SK-N-SH treated with all-trans-retinoic acid at 6 μM for 48 hours (cell line): ENCODE measurements at regions not wholly inside any gene's neighbourhood (a gene's known extent, or its start where the extent isn't known, plus 50 kb on each side); places are given as distances from the start of the nearest gene placed in this dataset.

ENCODE experiments used
- ATAC-seq: fragments of 200-7000 bp; cut with Tn5 transposase; 3 replicates; pipeline ENCODE4 v1.9.1; 2020; ENCODE audit warnings: mild to moderate bottlenecking, moderate library complexity
- ARNTL ChIP-seq: fragments of 450-650 bp; formaldehyde crosslinking; IDR thresholded peaks from 2 replicates; pipeline ENCODE4 v1.5.0; 2020; ENCODE audit warnings: low read depth, mild to moderate bottlenecking, moderate library complexity, borderline replicate concordance
- BACH2 ChIP-seq: fragments of 250-450 bp; sonication (Bioruptor Pico); IDR thresholded peaks from 2 replicates; pipeline ENCODE4 v1.9.0; 2021; ENCODE audit warnings: mild to moderate bottlenecking, borderline replicate concordance
- ESRRG ChIP-seq: fragments of 250-450 bp; sonication (Bioruptor Pico); IDR thresholded peaks from 2 replicates; pipeline ENCODE4 v1.6.1; 2021; ENCODE audit warnings: mild to moderate bottlenecking
- GLIS3 ChIP-seq: fragments of 250-450 bp; sonication (Bioruptor Pico); IDR thresholded peaks from 2 replicates; pipeline ENCODE4 v1.5.0; 2020; ENCODE audit warnings: mild to moderate bottlenecking, moderate library complexity
- ISL1 ChIP-seq: fragments of 250-450 bp; sonication (Bioruptor Pico); IDR thresholded peaks from 2 replicates; pipeline ENCODE4 v2.1.2; 2022; ENCODE audit warnings: mild to moderate bottlenecking, moderate library complexity
- PPARA ChIP-seq: fragments of 250-450 bp; sonication (Bioruptor Pico); IDR thresholded peaks from 2 replicates; pipeline ENCODE4 v1.5.0; 2020; ENCODE audit warnings: mild to moderate bottlenecking, borderline replicate concordance
- RARB ChIP-seq: fragments of 250-450 bp; sonication (Bioruptor Pico); IDR thresholded peaks from 2 replicates; pipeline ENCODE4 v1.8.0; 2021; ENCODE audit warnings: mild to moderate bottlenecking, moderate library complexity
- SNAI2 ChIP-seq: fragments of 250-450 bp; sonication (Bioruptor Pico); IDR thresholded peaks from 2 replicates; pipeline ENCODE4 v1.5.0; 2020; ENCODE audit warnings: mild to moderate bottlenecking, moderate library complexity
- TCF4 ChIP-seq: fragments of 250-450 bp; sonication (Bioruptor Pico); IDR thresholded peaks from 2 replicates; pipeline ENCODE4 v1.8.0; 2021; ENCODE audit warnings: mild to moderate bottlenecking, moderate library complexity, borderline replicate concordance
- TOX ChIP-seq: fragments of 250-450 bp; sonication (Bioruptor Pico); IDR thresholded peaks from 2 replicates; pipeline ENCODE4 v1.8.0; 2021; ENCODE audit warnings: mild to moderate bottlenecking, moderate library complexity, borderline replicate concordance
- ZFP30 ChIP-seq: fragments of 450-650 bp; formaldehyde crosslinking; IDR thresholded peaks from 2 replicates; pipeline ENCODE4 v1.5.0; 2022; ENCODE audit warnings: mild to moderate bottlenecking, moderate library complexity
- ZNF565 ChIP-seq: fragments of 450-650 bp; formaldehyde crosslinking; conservative IDR thresholded peaks from 2 replicates; pipeline ENCODE4 v1.5.0; 2020; ENCODE audit warnings: low read depth, mild to moderate bottlenecking, moderate library complexity
- ZNF70 ChIP-seq: fragments of 450-650 bp; formaldehyde crosslinking; IDR thresholded peaks from 2 replicates; pipeline ENCODE4 v1.5.0; 2020; ENCODE audit warnings: mild to moderate bottlenecking, moderate library complexity
- ZNF8 ChIP-seq: fragments of 450-650 bp; formaldehyde crosslinking; IDR thresholded peaks from 2 replicates; pipeline ENCODE4 v1.5.0; 2020; ENCODE audit warnings: mild to moderate bottlenecking, moderate library complexity
- TF ChIP-seq, protein P1 (sequence below): fragments of 250-450 bp; sonication (Bioruptor Pico); IDR thresholded peaks from 2 replicates; pipeline ENCODE4 v1.5.1; 2020; ENCODE audit warnings: low read depth, mild to moderate bottlenecking, moderate library complexity
- TF ChIP-seq, protein P2 (sequence below): fragments of 250-450 bp; sonication (Bioruptor Pico); IDR thresholded peaks from 2 replicates; pipeline ENCODE4 v1.5.0; 2020; ENCODE audit warnings: mild to moderate bottlenecking, moderate library complexity
- TF ChIP-seq, protein P3 (sequence below): fragments of 250-450 bp; sonication (Bioruptor Pico); IDR thresholded peaks from 2 replicates; pipeline ENCODE4 v1.5.1; 2021; ENCODE audit warnings: mild to moderate bottlenecking, moderate library complexity
- TF ChIP-seq, protein P4 (sequence below): fragments of 250-450 bp; sonication (Bioruptor Pico); IDR thresholded peaks from 2 replicates; pipeline ENCODE4 v1.8.0; 2021; ENCODE audit warnings: low read depth, mild to moderate bottlenecking, moderate library complexity, borderline replicate concordance

DNA sequence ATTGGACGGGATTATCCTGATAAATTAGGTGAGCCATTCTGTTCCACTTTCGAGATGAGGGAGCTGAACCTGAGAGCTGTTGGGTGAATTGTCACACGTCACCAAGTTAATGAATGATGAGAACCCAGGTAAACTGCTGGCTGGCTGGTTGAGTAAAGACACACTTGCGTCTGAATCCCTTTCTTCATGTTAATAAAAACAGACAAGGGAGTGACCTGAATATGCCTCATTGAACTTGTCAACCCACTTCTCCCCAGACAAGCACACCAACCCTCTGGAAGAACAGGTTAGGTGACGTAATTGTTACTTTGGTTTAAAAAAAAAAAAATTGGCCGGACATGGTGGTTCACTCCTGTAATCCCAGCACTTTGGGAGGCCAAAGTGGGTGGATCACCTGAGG is 400.9 kb upstream of the CDH5 start:
- no peak for ATAC-seq

DNA sequence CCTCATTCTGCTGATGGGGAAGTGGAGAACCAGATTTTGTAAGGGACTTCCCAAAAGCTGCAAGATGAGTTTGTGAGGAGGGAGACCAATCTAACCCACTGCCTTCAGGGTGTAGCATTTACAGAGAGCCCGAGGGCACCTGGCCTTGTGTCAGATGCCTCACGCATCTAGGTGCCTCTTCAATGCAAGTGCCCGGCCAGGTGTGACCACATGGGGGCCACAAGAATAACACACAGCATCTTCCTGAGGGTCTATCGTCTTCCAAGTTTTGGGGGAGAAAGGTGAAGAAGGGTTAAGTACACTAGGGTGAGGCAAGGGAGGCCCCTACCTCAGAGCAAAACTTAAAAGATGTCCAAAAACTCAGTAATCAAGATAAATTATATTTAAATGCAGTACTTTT is 401.7 kb upstream of the CDH5 start:
- ATAC-seq: no peak
- TF ChIP-seq ARNTL (no peak), BACH2 (CRISPR knock-in tag) (no peak), ZFP30 (no peak), PPARA (CRISPR knock-in tag) (no peak), ESRRG (CRISPR knock-in tag) (no peak), GLIS3 (CRISPR knock-in tag) (no peak), ZNF70 (CRISPR knock-in tag) (no peak), TOX (no peak), ZNF565 (CRISPR knock-in tag) (no peak), RARB (CRISPR knock-in tag) (no peak), ZNF8 (CRISPR knock-in tag) (no peak)
- TF ChIP-seq, protein P1, sequence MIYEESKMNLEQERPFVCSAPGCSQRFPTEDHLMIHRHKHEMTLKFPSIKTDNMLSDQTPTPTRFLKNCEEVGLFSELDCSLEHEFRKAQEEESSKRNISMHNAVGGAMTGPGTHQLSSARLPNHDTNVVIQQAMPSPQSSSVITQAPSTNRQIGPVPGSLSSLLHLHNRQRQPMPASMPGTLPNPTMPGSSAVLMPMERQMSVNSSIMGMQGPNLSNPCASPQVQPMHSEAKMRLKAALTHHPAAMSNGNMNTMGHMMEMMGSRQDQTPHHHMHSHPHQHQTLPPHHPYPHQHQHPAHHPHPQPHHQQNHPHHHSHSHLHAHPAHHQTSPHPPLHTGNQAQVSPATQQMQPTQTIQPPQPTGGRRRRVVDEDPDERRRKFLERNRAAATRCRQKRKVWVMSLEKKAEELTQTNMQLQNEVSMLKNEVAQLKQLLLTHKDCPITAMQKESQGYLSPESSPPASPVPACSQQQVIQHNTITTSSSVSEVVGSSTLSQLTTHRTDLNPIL (CRISPR knock-in tag): no peak
- TF ChIP-seq, protein P2, sequence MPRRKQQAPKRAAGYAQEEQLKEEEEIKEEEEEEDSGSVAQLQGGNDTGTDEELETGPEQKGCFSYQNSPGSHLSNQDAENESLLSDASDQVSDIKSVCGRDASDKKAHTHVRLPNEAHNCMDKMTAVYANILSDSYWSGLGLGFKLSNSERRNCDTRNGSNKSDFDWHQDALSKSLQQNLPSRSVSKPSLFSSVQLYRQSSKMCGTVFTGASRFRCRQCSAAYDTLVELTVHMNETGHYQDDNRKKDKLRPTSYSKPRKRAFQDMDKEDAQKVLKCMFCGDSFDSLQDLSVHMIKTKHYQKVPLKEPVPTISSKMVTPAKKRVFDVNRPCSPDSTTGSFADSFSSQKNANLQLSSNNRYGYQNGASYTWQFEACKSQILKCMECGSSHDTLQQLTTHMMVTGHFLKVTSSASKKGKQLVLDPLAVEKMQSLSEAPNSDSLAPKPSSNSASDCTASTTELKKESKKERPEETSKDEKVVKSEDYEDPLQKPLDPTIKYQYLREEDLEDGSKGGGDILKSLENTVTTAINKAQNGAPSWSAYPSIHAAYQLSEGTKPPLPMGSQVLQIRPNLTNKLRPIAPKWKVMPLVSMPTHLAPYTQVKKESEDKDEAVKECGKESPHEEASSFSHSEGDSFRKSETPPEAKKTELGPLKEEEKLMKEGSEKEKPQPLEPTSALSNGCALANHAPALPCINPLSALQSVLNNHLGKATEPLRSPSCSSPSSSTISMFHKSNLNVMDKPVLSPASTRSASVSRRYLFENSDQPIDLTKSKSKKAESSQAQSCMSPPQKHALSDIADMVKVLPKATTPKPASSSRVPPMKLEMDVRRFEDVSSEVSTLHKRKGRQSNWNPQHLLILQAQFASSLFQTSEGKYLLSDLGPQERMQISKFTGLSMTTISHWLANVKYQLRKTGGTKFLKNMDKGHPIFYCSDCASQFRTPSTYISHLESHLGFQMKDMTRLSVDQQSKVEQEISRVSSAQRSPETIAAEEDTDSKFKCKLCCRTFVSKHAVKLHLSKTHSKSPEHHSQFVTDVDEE: no peak
- TF ChIP-seq, protein P3, sequence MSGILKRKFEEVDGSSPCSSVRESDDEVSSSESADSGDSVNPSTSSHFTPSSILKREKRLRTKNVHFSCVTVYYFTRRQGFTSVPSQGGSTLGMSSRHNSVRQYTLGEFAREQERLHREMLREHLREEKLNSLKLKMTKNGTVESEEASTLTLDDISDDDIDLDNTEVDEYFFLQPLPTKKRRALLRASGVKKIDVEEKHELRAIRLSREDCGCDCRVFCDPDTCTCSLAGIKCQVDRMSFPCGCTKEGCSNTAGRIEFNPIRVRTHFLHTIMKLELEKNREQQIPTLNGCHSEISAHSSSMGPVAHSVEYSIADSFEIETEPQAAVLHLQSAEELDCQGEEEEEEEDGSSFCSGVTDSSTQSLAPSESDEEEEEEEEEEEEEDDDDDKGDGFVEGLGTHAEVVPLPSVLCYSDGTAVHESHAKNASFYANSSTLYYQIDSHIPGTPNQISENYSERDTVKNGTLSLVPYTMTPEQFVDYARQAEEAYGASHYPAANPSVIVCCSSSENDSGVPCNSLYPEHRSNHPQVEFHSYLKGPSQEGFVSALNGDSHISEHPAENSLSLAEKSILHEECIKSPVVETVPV: no peak

More for the DNA sequence above, 400.9 kb upstream of the CDH5 start:
- no peak for TF ChIP-seq ZNF565 (CRISPR knock-in tag)
- no peak for TF ChIP-seq BACH2 (CRISPR knock-in tag)
- no peak for TF ChIP-seq RARB (CRISPR knock-in tag)
- no peak for TF ChIP-seq ZNF70 (CRISPR knock-in tag)
- TF ChIP-seq, protein P4, sequence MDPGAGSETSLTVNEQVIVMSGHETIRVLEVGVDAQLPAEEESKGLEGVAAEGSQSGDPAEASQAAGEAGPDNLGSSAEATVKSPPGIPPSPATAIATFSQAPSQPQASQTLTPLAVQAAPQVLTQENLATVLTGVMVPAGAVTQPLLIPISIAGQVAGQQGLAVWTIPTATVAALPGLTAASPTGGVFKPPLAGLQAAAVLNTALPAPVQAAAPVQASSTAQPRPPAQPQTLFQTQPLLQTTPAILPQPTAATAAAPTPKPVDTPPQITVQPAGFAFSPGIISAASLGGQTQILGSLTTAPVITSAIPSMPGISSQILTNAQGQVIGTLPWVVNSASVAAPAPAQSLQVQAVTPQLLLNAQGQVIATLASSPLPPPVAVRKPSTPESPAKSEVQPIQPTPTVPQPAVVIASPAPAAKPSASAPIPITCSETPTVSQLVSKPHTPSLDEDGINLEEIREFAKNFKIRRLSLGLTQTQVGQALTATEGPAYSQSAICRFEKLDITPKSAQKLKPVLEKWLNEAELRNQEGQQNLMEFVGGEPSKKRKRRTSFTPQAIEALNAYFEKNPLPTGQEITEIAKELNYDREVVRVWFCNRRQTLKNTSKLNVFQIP (CRISPR knock-in tag): no peak
- no peak for TF ChIP-seq ZNF8 (CRISPR knock-in tag)
- TF ChIP-seq, protein P2: no peak
- TF ChIP-seq TCF4 (CRISPR knock-in tag): no peak
- TF ChIP-seq, protein P3: no peak
- no peak for TF ChIP-seq ISL1 (CRISPR knock-in tag)
- no peak for TF ChIP-seq GLIS3 (CRISPR knock-in tag)
- no peak for TF ChIP-seq SNAI2 (CRISPR knock-in tag)
- TF ChIP-seq ARNTL: no peak
- no peak for TF ChIP-seq ZFP30
